ENCODE measurements at regions not wholly inside any gene's neighbourhood (a gene's known extent, or its start where the extent isn't known, plus 50 kb on each side); places are given as distances from the start of the nearest gene placed in this dataset.

GRCh38 chr9:8206720-8207119 is 407.1 kb upstream of the DMAC1 start:
- no peak overlapping the region for H3K4me3 ChIP-seq (ENCODE audit: low read length)
- DNase-seq (ENCODE audit: low read depth, low spot score), result peak; percentile 5

- no peak for DNase-seq (ENCODE audit: low read depth, low spot score)
- no peak overlapping the region for H3K4me3 ChIP-seq (ENCODE audit: low read length)
Observed at GRCh38 chr9:8205576-8205975, 406.0 kb upstream of the DMAC1 start.

- DNase-seq (ENCODE audit: low read depth, low spot score), result no peak
- H3K4me3 ChIP-seq (ENCODE audit: low read length), result no peak overlapping the region
Observed at GRCh38 chr9:8189881-8190280, 390.3 kb upstream of the DMAC1 start.

- no peak overlapping the region for H3K4me3 ChIP-seq (ENCODE audit: low read length)
- no peak for DNase-seq (ENCODE audit: low read depth, low spot score)
Observed at GRCh38 chr9:8188723-8189407, 389.3 kb upstream of the DMAC1 start.

GRCh38 chr9:8186560-8186959 is 387.0 kb upstream of the DMAC1 start:
- H3K4me3 ChIP-seq (ENCODE audit: low read length), result no peak overlapping the region
- DNase-seq (ENCODE audit: low read depth, low spot score), result no peak

GRCh38 chr9:8183618-8184017 is 384.0 kb upstream of the DMAC1 start:
- DNase-seq (ENCODE audit: low read depth, low spot score), result no peak
- H3K4me3 ChIP-seq (ENCODE audit: low read length), result no peak overlapping the region

GRCh38 chr9:8179381-8180053 is 379.9 kb upstream of the DMAC1 start:
- DNase-seq (ENCODE audit: low read depth, low spot score), result no peak

GRCh38 chr9:8172000-8172399 is 372.4 kb upstream of the DMAC1 start:
- H3K4me3 ChIP-seq (ENCODE audit: low read length), result no peak overlapping the region
- no peak for DNase-seq (ENCODE audit: low read depth, low spot score)

More at GRCh38 chr9:8179381-8180053, 379.9 kb upstream of the DMAC1 start:
- H3K4me3 ChIP-seq (ENCODE audit: low read length), result no peak overlapping the region

GRCh38 chr9:8168916-8169438 is 369.4 kb upstream of the DMAC1 start:
- no peak for DNase-seq (ENCODE audit: low read depth, low spot score)

GRCh38 chr9:8160787-8161186 is 361.2 kb upstream of the DMAC1 start:
- no peak overlapping the region for H3K4me3 ChIP-seq (ENCODE audit: low read length)
- no peak for DNase-seq (ENCODE audit: low read depth, low spot score)

More at GRCh38 chr9:8168916-8169438, 369.4 kb upstream of the DMAC1 start:
- H3K4me3 ChIP-seq (ENCODE audit: low read length), result no peak overlapping the region

- no peak for DNase-seq (ENCODE audit: low read depth, low spot score)
Observed at GRCh38 chr9:8158574-8158973, 359.0 kb upstream of the DMAC1 start.

GRCh38 chr9:8157683-8158324 is 358.2 kb upstream of the DMAC1 start:
- DNase-seq (ENCODE audit: low read depth, low spot score), result no peak

More at GRCh38 chr9:8158574-8158973, 359.0 kb upstream of the DMAC1 start:
- no peak overlapping the region for H3K4me3 ChIP-seq (ENCODE audit: low read length)

GRCh38 chr9:8156346-8156745 is 356.8 kb upstream of the DMAC1 start:
- no peak overlapping the region for H3K4me3 ChIP-seq (ENCODE audit: low read length)
- DNase-seq (ENCODE audit: low read depth, low spot score), result no peak

More at GRCh38 chr9:8157683-8158324, 358.2 kb upstream of the DMAC1 start:
- H3K4me3 ChIP-seq (ENCODE audit: low read length), result no peak overlapping the region

GRCh38 chr9:8155706-8156105 is 356.1 kb upstream of the DMAC1 start:
- no peak for DNase-seq (ENCODE audit: low read depth, low spot score)
- H3K4me3 ChIP-seq (ENCODE audit: low read length), result no peak overlapping the region

- DNase-seq (ENCODE audit: low read depth, low spot score), result no peak
- H3K4me3 ChIP-seq (ENCODE audit: low read length), result no peak overlapping the region
Observed at GRCh38 chr9:8143677-8144076, 344.1 kb upstream of the DMAC1 start.

GRCh38 chr9:8140557-8140956 is 341.0 kb upstream of the DMAC1 start:
- DNase-seq (ENCODE audit: low read depth, low spot score), result no peak
- H3K4me3 ChIP-seq (ENCODE audit: low read length), result no peak overlapping the region

GRCh38 chr9:8139756-8140155 is 340.2 kb upstream of the DMAC1 start:
- no peak for DNase-seq (ENCODE audit: low read depth, low spot score)
- H3K4me3 ChIP-seq (ENCODE audit: low read length), result no peak overlapping the region

GRCh38 chr9:8136477-8136876 is 336.9 kb upstream of the DMAC1 start:
- no peak for DNase-seq (ENCODE audit: low read depth, low spot score)
- H3K4me3 ChIP-seq (ENCODE audit: low read length), result no peak overlapping the region

GRCh38 chr9:8134635-8135034 is 335.1 kb upstream of the DMAC1 start:
- no peak for DNase-seq (ENCODE audit: low read depth, low spot score)
- no peak overlapping the region for H3K4me3 ChIP-seq (ENCODE audit: low read length)

GRCh38 chr9:8133606-8134005 is 334.0 kb upstream of the DMAC1 start:
- no peak overlapping the region for H3K4me3 ChIP-seq (ENCODE audit: low read length)
- no peak for DNase-seq (ENCODE audit: low read depth, low spot score)
